HG02943 (cell line): ENCODE measurements at regions not wholly inside any gene's neighbourhood (a gene's known extent, or its start where the extent isn't known, plus 50 kb on each side); places are given as distances from the start of the nearest gene placed in this dataset.

Experiments
- ATAC-seq: cut with Tn5 transposase; IDR thresholded peaks from one replicate; pipeline ENCODE4 v1.9.1; 2021; ENCODE audit warnings: mild to moderate bottlenecking, low read depth, moderate library complexity; ENCODE audit not compliant: unreplicated experiment

- no peak for ATAC-seq
Measured at GRCh38 chr10:131803860-131804425, 96.9 kb upstream of the PPP2R2D start.

- ATAC-seq, result no peak
Measured at GRCh38 chr10:131804551-131805295, 96.1 kb upstream of the PPP2R2D start.

- no peak for ATAC-seq
Measured at GRCh38 chr10:131805696-131806095, 95.1 kb upstream of the PPP2R2D start.

DNA sequence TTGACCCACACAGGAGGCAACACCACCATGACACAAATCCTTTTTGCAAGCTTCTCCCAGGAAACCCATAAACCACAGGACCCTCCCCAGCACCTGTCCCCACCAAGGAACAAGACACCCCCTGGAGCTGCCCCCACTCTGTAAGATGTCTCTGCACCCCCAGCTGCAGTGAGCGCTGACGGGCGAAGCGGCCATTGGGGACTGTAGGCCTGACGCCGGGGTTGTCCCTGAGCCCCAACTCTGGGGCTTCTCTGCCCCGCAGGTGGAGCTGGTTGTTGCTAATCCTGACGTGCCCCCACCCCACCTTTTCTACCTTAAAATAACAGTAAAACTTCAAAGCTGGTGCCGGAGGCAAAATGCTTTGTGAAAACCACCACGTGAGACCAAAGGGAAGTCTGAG is 94.7 kb upstream of the PPP2R2D start:
- no peak for ATAC-seq

DNA sequence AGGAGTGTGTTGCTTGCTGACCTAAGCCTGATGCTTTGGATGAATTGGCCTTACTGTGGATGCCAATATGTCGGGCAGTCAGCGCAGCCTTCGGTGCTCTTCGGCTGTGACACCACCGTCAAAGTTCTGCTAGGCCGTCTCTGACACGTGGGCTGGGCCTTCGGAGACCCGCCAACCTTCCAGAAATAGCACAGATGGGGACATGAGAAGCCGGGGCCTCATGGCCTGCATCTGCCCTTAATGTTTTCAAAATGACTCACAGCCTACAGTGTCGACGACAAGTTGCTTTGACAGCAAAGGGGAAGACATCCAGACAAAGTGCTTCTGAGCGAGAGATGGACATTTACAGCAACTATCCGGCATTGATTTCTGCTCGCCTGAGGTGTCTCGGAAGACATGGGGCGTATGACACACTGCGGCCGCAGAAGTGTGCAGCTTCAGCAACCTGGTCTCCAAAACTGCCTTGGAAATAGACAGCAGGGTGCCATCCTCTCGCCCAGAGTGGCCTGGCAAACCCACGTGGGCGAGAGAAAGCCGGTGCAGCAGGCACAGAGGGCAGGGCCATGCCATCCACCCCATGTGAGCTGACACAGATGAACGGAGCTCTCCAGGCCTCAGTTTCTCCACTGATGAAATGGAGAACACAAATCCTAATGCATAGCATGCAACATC is 94.0 kb upstream of the PPP2R2D start:
- ATAC-seq, result no peak

DNA sequence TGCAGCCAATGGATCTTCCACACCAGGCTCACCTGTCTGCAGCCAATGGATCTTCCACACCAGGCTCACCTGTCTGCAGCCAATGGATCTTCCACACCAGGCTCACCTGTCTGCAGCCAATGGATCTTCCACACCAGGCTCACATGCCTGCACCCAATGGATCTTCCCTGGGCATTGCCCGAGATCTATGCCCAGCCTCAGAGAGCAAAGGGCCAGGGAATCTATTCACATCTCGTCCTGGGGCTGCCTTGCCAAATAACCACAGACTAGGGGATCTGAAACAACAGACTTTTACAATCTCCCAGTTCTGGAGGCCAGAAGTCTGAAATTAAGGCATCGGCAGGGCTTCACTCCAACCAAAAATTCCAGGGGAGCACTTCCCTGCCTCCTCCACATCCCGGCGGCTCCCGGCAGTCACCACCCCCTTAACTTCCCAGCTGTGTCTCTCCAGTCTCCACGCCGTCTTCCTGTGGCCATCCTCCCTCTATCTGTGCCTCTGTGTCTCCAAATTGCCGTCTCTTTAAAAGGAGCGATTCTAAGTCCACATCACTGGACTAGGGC is 92.4 kb upstream of the PPP2R2D start:
- ATAC-seq, result no peak

- ATAC-seq, result no peak
Measured at GRCh38 chr10:131810036-131810804, 90.6 kb upstream of the PPP2R2D start.

GRCh38 chr10:131810805-131811629 is 89.8 kb upstream of the PPP2R2D start:
- no peak for ATAC-seq

- no peak for ATAC-seq
Measured at GRCh38 chr10:131811630-131812403, 89.0 kb upstream of the PPP2R2D start.

GRCh38 chr10:131812736-131813604 is 87.8 kb upstream of the PPP2R2D start:
- no peak for ATAC-seq

GRCh38 chr10:131814567-131815265 is 86.1 kb upstream of the PPP2R2D start:
- no peak for ATAC-seq

DNA sequence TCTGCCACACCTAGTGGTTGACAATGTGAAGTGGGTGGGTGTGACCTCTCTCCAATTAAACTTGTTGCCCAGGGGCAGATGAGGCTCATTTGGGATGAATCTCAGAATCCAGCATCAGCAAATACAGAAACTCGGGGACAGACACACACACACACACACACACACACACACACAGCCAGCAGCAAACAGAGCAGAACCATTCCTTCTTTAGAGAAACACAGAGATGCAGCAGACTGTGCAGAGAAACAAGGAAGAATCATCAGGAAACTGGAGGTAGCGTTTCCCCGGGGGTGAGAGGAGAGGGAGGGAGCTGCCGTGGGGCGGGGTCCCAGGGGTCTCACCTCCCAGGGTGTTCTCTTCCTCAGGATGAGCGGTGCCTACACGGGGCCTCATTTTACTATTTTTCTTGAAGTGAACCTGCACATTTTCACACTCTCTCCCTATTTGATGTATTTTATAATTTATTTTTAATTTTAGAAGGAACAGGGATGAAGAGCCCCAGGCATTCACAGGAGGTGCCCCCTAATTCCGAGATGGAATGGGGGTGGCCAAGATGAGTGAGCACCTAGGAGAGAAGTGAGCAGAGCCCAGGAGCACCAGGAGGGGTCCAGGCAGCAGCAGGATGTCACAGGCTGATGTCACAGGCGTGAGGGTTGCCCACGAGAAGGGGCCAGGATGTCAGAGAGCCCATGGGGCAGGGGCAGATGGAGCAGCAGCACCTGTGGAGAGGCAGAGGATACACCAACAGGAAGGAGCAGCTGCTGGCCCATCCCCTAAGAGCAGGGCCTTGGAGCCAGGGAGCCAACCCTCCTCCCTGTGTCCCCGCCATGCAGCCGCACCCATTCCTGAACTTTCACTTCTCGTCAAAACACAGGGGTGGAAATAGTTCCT is 85.3 kb upstream of the PPP2R2D start:
- no peak for ATAC-seq

- no peak for ATAC-seq
Measured at GRCh38 chr10:131816157-131816775, 84.5 kb upstream of the PPP2R2D start.

DNA sequence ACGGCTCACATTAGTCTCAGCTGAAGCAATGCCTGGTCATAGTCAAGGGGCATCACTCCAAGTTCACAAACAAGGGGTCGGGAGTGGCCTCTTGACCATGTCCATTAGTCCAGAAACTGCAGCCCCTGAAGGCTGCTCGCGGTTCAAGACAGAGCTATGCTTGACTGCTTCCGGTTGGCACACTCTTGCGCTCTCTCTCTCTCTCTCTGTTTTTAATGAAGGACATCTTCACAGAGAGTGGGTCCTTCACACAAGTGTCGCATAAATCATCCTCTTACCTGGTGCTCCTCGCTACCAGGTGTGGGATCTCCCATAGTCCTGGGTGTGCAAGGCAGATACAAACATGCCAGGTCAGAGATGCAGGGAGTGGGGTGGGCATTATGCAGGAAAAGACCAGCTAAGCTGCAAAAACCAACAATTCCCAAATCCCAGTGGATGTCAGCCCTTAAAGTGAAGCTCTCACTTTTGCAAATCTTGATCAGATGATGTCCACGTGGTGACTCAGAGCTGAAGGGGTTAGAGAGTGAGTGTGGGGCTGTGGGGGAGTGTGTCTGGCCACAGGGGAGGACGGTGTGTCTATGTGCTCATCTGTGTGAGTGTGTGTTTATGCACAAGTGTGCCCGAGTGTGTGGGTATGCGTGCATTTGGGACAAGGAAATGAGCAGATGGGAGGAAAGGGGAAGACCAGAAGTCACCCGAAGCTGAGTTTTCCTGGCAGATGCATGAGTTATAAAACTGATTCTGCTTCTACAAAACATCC is 83.7 kb upstream of the PPP2R2D start:
- no peak for ATAC-seq

DNA sequence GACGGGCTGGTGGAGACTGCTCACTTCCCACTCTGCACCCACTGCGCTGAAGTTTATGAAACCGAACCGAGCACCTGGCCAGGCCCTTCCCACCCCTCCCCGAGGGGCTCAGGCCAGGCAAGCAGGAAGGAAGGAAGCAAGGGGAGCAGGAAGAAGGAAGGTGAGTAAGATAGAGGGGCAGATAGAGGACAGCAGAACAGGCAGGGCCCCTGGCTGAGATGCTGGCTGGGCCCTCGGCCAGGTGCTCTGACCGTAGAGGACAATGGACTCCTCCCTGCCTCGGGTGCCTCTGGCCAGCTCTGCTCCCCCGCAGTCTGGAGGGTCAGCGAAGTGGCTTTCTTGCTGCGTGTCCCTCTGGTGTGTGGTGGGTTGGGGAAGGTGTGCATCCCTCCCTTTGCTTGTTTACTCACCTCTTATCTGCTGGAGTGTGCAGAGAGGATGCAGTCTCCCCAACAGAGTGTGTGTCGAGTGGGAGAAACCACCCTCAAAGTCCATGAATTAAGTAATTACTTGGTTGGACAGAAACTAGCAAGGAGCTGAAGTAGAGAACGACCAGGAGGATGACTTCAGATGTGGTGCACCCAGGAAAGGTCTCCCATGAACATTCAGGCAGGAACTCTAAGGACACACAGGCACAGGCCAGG is 82.8 kb upstream of the PPP2R2D start:
- ATAC-seq, result no peak
